ENCODE measurements at regions not wholly inside any gene's neighbourhood (a gene's known extent, or its start where the extent isn't known, plus 50 kb on each side); places are given as distances from the start of the nearest gene placed in this dataset.
"Not testable (repeated sequence)": the region's sequence is repeated elsewhere in the genome, so short reads cannot be mapped to it uniquely, and the experiment has no call there.

- TF ChIP-seq POLR2A, CTCF (IDR thresholded peaks at IDR 0.05): not testable (repeated sequence)
Observed at GRCh38 chr5:179448282-179448681, 102.1 kb upstream of the RUFY1 start.

Measured in prostate gland (tissue), 2 donors.